Sigmoid colon (tissue), 6 donors: ENCODE measurements at regions not wholly inside any gene's neighbourhood (a gene's known extent, or its start where the extent isn't known, plus 50 kb on each side); places are given as distances from the start of the nearest gene placed in this dataset.

Source experiments
- DNase-seq: peaks from one replicate; pipeline ENCODE4 v3.0.0-alpha.2; 2019
- H3K27ac ChIP-seq, 4 donors: fragments of 200-600 bp; sonication (generic); one replicate each; pipeline ENCODE4 v1.5.1; 2016 to 2019; ENCODE audit warnings: mild to moderate bottlenecking in 1 of 4
- H3K27me3 ChIP-seq, 3 donors: fragments of 200-600 bp; sonication (generic); one replicate each; pipeline ENCODE4 v1.5.1; 2019; ENCODE audit warnings: mild to moderate bottlenecking in 1 of 3
- H3K36me3 ChIP-seq, 4 donors: fragments of 200-600 bp; sonication (generic); one replicate each; pipeline ENCODE4 v1.5.1; 2016 to 2019
- H3K4me1 ChIP-seq, 4 donors: fragments of 200-600 bp; sonication (generic); one replicate each; pipeline ENCODE4 v1.5.1; 2017 to 2019
- H3K4me3 ChIP-seq, 4 donors: fragments of 200-600 bp; sonication (generic); one replicate each; pipeline ENCODE4 v1.5.1; 2017 to 2019; ENCODE audit warnings: mild to moderate bottlenecking in 2 of 4, moderate library complexity in 1 of 4
- H3K9me3 ChIP-seq, 4 donors: fragments of 200-600 bp in 3 of 4; sonication (generic) in 3 of 4; one replicate each; pipeline versions ENCODE4 v1.5.1 to v1.6.1; 2013 to 2019
- EP300 ChIP-seq, 4 donors: sonication (generic); formaldehyde crosslinking; IDR thresholded peaks; one replicate each; pipeline ENCODE4 v1.6.1; 2017; ENCODE audit warnings: antibody characterized with exemption in 4 of 4
- POLR2A ChIP-seq, 2 donors: fragments of 450-650 bp; IDR thresholded peaks; one replicate each; pipeline ENCODE4 v1.6.1; 2016; ENCODE audit warnings: antibody characterized with exemption in 2 of 2, mild to moderate bottlenecking in 2 of 2, moderate library complexity in 2 of 2
- POLR2AphosphoS5 ChIP-seq, 4 donors: sonication (generic); formaldehyde crosslinking; IDR thresholded peaks; one replicate each; pipeline ENCODE4 v1.6.1; 2017; ENCODE audit warnings: antibody characterized with exemption in 4 of 4
- WGBS, 2 donors: extraction: QIAGEN DNeasy Blood & Tissue Kit; methylation state at CpG; one replicate each; pipeline ENCODE4 v1.1.7; 2013; 5-methylcytosine and 5-hydroxymethylcytosine counted together
- intact Hi-C: fragments of 100-400 bp; cut with DNase I; formaldehyde crosslinking; loops from one replicate; pipeline ENCODE4 v1.15.1; 2023
- TF ChIP-seq, protein P1 (sequence below), 4 experiments: fragments of 450-650 bp in 3 of 4; fragments of 200-600 bp in 1 of 4; IDR thresholded peaks; one replicate each; pipeline ENCODE4 v1.5.1; 2016 to 2019; ENCODE audit warnings: antibody characterized with exemption in 4 of 4, mild to moderate bottlenecking in 3 of 4, moderate library complexity in 2 of 4
- donor health status: healthy with polysubstance abuse.
- donor health status: healthy.

DNA sequence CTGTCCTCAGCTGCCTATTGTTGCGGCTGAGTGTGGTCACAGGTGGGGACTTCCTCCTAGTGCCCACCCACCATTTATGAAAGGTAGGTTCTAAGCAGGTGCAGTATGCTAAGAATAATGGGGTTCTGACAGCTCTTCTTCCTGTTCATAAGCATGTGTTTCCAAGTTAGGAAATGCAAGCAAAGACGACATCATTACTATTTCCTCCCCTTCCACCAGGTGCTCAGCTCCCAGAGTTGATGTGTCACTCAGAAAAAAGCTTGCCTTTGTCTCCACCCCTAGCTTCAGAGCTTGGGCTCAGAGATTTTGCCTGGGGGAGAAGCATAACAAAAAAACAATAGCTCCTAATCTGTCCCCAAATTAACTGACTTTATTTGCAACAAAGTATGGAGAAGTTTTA, 1076.7 kb downstream of the NR2F1-AS1 start:
- Histone ChIP-seq H3K36me3 (no peaks in the 10 kb centered on the region), H3K27me3 (no peaks in the 10 kb centered on the region), H3K9me3 (peaks cover 0 to 2% (median 0%) of the 10 kb centered on the region in 4 donors), H3K4me1 (no peaks in the 10 kb centered on the region), H3K27ac (no peak overlapping the region), H3K4me3 (no peak overlapping the region)
- 61 to 72% methylated on average over 2 of the region's 2 CpGs for WGBS, 2 donors
- DNase-seq = no peak
- no peak for TF ChIP-seq POLR2A (IDR thresholded peaks at IDR 0.05)
- TF ChIP-seq, protein P1, sequence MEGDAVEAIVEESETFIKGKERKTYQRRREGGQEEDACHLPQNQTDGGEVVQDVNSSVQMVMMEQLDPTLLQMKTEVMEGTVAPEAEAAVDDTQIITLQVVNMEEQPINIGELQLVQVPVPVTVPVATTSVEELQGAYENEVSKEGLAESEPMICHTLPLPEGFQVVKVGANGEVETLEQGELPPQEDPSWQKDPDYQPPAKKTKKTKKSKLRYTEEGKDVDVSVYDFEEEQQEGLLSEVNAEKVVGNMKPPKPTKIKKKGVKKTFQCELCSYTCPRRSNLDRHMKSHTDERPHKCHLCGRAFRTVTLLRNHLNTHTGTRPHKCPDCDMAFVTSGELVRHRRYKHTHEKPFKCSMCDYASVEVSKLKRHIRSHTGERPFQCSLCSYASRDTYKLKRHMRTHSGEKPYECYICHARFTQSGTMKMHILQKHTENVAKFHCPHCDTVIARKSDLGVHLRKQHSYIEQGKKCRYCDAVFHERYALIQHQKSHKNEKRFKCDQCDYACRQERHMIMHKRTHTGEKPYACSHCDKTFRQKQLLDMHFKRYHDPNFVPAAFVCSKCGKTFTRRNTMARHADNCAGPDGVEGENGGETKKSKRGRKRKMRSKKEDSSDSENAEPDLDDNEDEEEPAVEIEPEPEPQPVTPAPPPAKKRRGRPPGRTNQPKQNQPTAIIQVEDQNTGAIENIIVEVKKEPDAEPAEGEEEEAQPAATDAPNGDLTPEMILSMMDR (IDR thresholded peaks at IDR 0.05) = no peak
- TF ChIP-seq POLR2AphosphoS5 (IDR thresholded peaks at IDR 0.05) = no peak
- no peak for TF ChIP-seq EP300 (IDR thresholded peaks at IDR 0.05)
- intact Hi-C loops = no loop called here

DNA sequence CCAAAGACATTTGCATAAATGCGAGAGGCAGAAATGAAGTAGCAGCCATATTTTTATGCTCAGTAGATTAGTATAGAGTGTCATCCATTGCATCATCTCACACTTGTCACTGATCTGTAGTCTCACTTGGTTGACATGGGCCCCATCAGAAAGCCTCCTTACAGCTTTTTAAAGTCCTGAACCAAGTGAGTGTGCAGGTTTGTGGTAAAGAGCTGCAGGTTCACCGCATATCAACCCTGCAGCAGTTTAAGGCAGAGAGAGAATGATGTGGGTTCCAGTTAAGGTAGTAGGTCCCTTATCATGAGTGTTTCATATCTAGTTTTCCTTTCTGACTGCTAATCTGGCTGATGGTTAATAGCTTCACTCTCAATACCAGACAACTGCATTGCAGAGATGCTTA, 1080.3 kb downstream of the NR2F1-AS1 start:
- Histone ChIP-seq H3K36me3 (no peaks in the 10 kb centered on the region), H3K4me1 (no peaks in the 10 kb centered on the region), H3K27me3 (no peaks in the 10 kb centered on the region), H3K27ac (no peak overlapping the region), H3K9me3 (no peaks in the 10 kb centered on the region), H3K4me3 (no peak overlapping the region)
- no peak for DNase-seq
- intact Hi-C loops = no loop called here
- WGBS, 2 donors = 94 to 96% methylated on average over 2 of the region's 2 CpGs
- TF ChIP-seq, protein P1 (IDR thresholded peaks at IDR 0.05) = no peak
- TF ChIP-seq POLR2AphosphoS5 (IDR thresholded peaks at IDR 0.05) = no peak
- TF ChIP-seq POLR2A (IDR thresholded peaks at IDR 0.05) = no peak
- no peak for TF ChIP-seq EP300 (IDR thresholded peaks at IDR 0.05)

DNA sequence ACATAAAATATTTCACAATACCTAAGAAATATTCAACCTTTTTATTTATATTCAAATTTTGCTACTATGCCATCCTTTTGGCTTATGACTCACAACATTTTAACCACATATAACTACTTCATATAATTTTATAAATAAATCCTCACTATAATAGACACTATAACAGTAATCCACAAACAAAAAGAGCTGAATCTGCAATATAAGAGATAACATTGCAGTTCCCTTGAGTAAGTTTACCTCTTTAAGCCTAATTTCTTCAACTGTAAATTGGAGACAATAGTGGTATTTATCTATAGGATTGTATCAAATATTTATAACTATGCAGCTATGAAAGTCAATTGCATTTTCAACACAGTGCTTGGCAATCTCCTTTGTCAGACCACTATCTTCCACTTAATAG, 1084.5 kb downstream of the NR2F1-AS1 start:
- H3K27me3 ChIP-seq = no peaks in the 10 kb centered on the region
- H3K4me3 ChIP-seq = no peak overlapping the region
- TF ChIP-seq EP300 (IDR thresholded peaks at IDR 0.05) (no peak), POLR2A (IDR thresholded peaks at IDR 0.05) (no peak), POLR2AphosphoS5 (IDR thresholded peaks at IDR 0.05) (no peak)
- TF ChIP-seq, protein P1 (IDR thresholded peaks at IDR 0.05) = no peak
- DNase-seq = no peak
- H3K4me1 ChIP-seq = no peaks in the 10 kb centered on the region
- H3K27ac ChIP-seq = no peak overlapping the region
- no peaks in the 10 kb centered on the region for H3K36me3 ChIP-seq
- H3K9me3 ChIP-seq = no peaks in the 10 kb centered on the region
- intact Hi-C loops = no loop called here

DNA sequence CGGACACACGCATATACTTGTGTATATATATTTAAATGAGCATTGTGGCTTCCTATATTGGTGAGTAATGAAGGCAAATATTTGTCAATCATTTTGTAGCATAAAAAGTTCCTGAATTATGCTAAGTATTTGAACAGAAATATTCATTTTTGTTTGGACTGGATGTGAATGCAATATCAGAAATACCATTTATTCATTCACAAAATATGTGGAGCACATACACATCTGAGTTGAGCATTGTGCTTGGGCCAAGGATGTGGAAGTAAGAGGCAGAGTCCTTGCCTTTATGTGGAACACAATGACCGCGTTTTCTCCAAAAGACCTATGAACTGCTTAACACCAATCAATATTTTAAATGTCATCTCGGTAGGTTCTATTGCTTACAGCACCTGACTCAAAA, 1086.5 kb downstream of the NR2F1-AS1 start:
- Histone ChIP-seq H3K4me3 (no peak overlapping the region), H3K4me1 (no peaks in the 10 kb centered on the region), H3K9me3 (no peaks in the 10 kb centered on the region), H3K36me3 (no peaks in the 10 kb centered on the region), H3K27ac (no peak overlapping the region), H3K27me3 (no peaks in the 10 kb centered on the region)
- WGBS, 2 donors = 88 to 92% methylated on average over 5 of the region's 5 CpGs
- no peak for DNase-seq
- intact Hi-C loops = no loop called here
- TF ChIP-seq POLR2A (IDR thresholded peaks at IDR 0.05) (no peak), EP300 (IDR thresholded peaks at IDR 0.05) (no peak), POLR2AphosphoS5 (IDR thresholded peaks at IDR 0.05) (no peak)
- TF ChIP-seq, protein P1 (IDR thresholded peaks at IDR 0.05) = no peak

DNA sequence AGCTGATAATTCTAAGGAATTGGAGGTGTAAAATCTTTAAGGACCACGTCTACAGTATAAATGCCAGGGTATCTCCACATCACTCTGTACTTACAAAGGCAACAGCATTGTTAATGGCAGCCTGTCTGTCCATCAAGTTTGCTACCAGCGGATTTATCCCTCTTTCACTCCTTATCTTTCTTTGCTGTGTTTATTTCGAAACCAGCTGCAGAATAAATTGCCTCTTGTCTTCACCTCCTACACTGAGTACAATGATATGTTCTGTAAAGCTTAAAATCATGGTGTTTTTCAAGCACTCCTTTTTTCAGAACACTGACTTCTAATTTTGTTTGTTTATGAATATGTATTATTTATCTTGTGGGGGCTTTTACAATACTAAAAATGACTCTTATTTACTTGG, 1088.1 kb downstream of the NR2F1-AS1 start:
- H3K4me1 ChIP-seq = no peaks in the 10 kb centered on the region
- 14 to 52% methylated on average over 3 of the region's 3 CpGs for WGBS, 2 donors
- intact Hi-C loops = no loop called here
- no peak overlapping the region for H3K27ac ChIP-seq
- no peaks in the 10 kb centered on the region for H3K27me3 ChIP-seq
- H3K9me3 ChIP-seq = no peaks in the 10 kb centered on the region
- H3K4me3 ChIP-seq = no peak overlapping the region
- DNase-seq = no peak
- no peak for TF ChIP-seq EP300 (IDR thresholded peaks at IDR 0.05)
- TF ChIP-seq, protein P1 (IDR thresholded peaks at IDR 0.05) = no peak
- no peak for TF ChIP-seq POLR2A (IDR thresholded peaks at IDR 0.05)
- no peak for TF ChIP-seq POLR2AphosphoS5 (IDR thresholded peaks at IDR 0.05)
- H3K36me3 ChIP-seq = no peaks in the 10 kb centered on the region
